Subcutaneous abdominal adipose tissue (tissue), 5 donors: ENCODE measurements at regions not wholly inside any gene's neighbourhood (a gene's known extent, or its start where the extent isn't known, plus 50 kb on each side); places are given as distances from the start of the nearest gene placed in this dataset.
"Not testable (repeated sequence)": the region's sequence is repeated elsewhere in the genome, so short reads cannot be mapped to it uniquely, and the experiment has no call there.

Experiments
- H3K27ac ChIP-seq: one replicate; pipeline ENCODE4 v1.7.0; 2013; ENCODE audit warnings: low read depth, mild to moderate bottlenecking, inconsistent platforms, low read length, moderate library complexity
- H3K27me3 ChIP-seq, 5 donors: one replicate each; pipeline ENCODE4 v1.7.0; 2013; ENCODE audit warnings: low read length in 5 of 5, inconsistent platforms in 1 of 5; ENCODE audit not compliant: control insufficient read depth in 5 of 5, insufficient read depth in 4 of 5
- H3K36me3 ChIP-seq, 5 donors: one replicate each; pipeline ENCODE4 v1.7.0; 2013; ENCODE audit warnings: low read length in 5 of 5; ENCODE audit not compliant: control insufficient read depth in 5 of 5, insufficient read depth in 5 of 5
- H3K4me1 ChIP-seq, 5 donors: one replicate each; pipeline ENCODE4 v1.7.0; 2013; ENCODE audit warnings: low read length in 5 of 5, mild to moderate bottlenecking in 3 of 5, moderate library complexity in 1 of 5; ENCODE audit not compliant: control insufficient read depth in 5 of 5, insufficient read depth in 5 of 5
- H3K4me3 ChIP-seq, 5 donors: one replicate each; pipeline ENCODE4 v1.7.0; 2013; ENCODE audit warnings: low read length in 5 of 5, low read depth in 1 of 5
- H3K9ac ChIP-seq, 5 donors: one replicate each; pipeline ENCODE4 v1.7.0; 2013; ENCODE audit warnings: low read length in 5 of 5, mild to moderate bottlenecking in 4 of 5, moderate library complexity in 3 of 5
- H3K9me3 ChIP-seq, 5 donors: one replicate each; pipeline ENCODE4 v1.7.0; 2013; ENCODE audit warnings: low read length in 5 of 5; ENCODE audit not compliant: control insufficient read depth in 5 of 5
- donor health status: healthy.
- donor health status: healthy.
- donor health status: healthy.
- donor health status: healthy.
- donor health status: healthy.

DNA sequence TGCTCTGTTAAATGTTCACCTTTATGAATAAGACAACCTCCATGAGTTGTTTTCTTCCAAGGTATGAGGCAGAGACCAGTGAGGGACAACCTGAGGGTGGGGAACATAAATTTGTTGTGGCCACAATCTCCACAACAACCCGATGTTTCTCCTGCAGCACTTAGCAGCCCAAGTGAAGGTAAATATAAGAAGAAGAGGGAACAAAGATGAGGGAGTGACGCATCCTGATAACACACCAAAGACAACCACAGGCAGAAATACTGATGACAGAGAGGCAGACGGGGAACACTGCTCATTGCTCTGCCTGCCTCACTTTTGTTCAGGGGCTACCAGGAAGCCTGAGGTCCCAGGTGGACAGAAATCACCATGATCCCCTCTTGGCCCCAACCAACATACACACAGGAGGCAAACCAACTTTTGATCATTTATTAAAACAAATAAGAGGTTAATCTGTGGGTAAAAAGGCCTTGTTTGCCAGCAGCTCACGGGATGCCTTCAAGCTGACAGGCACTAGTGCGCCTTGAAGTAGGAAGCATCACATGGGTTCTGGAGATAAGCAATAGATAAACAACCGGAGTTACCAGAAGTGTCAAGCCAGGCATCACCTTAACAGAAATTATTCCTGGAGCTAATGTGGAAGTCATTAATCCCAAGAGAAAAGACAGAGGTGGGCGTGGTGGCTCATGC, 104.9 kb upstream of the ALDH3B2 start:
- H3K4me1 ChIP-seq: not testable (repeated sequence)

DNA sequence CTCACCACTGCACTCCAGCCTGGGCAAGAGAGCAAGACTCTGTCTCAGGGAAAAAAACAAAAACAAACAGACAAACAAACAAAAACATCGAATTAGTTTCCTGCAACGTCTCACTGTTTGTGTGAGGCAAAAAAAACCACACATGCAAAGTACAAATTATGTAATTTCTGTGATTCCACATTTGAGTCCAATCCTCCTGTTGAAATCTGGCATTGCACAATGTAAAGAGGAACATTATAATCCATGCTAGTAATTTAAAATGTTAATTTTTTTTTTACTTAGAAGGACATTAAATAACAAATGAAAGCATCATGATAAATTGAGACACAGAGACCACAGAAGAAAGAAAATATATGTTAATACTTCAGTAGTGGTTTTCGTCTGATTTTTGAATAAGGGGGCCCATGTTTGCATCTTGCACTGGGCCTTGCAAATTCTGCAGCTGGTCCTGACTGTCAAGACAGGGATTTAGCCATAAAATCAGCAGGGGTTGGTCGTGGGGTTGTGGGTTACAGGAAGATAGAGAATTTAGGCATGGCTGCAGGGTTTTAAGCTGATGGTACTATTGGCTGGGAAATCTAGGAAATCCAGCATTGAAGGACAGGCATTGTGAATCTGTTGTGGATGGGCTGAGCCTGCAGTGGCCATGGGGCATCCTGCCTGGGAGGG, 102.6 kb upstream of the ALDH3B2 start:
- H3K9ac ChIP-seq: no peak overlapping the region
- peaks cover 0 to 6% (median 0%) of the 10 kb centered on the region in 5 donors for H3K27me3 ChIP-seq
- no peaks in the 10 kb centered on the region for H3K36me3 ChIP-seq
- H3K9me3 ChIP-seq: no peaks in the 10 kb centered on the region
- H3K4me1 ChIP-seq: peaks cover 0 to 4% (median 0%) of the 10 kb centered on the region in 5 donors
- H3K27ac ChIP-seq: no peak overlapping the region
- no peak overlapping the region for H3K4me3 ChIP-seq

More for the DNA sequence above, 104.9 kb upstream of the ALDH3B2 start:
- not testable (repeated sequence) for H3K4me3 ChIP-seq, H3K27me3 ChIP-seq, H3K36me3 ChIP-seq, H3K9me3 ChIP-seq, H3K9ac ChIP-seq, H3K27ac ChIP-seq

GRCh38 chr11:67774175-67774574, 99.8 kb upstream of the ALDH3B2 start:
- not testable (repeated sequence) for H3K9ac ChIP-seq, H3K36me3 ChIP-seq, H3K27ac ChIP-seq, H3K4me3 ChIP-seq, H3K4me1 ChIP-seq, H3K9me3 ChIP-seq, H3K27me3 ChIP-seq

DNA sequence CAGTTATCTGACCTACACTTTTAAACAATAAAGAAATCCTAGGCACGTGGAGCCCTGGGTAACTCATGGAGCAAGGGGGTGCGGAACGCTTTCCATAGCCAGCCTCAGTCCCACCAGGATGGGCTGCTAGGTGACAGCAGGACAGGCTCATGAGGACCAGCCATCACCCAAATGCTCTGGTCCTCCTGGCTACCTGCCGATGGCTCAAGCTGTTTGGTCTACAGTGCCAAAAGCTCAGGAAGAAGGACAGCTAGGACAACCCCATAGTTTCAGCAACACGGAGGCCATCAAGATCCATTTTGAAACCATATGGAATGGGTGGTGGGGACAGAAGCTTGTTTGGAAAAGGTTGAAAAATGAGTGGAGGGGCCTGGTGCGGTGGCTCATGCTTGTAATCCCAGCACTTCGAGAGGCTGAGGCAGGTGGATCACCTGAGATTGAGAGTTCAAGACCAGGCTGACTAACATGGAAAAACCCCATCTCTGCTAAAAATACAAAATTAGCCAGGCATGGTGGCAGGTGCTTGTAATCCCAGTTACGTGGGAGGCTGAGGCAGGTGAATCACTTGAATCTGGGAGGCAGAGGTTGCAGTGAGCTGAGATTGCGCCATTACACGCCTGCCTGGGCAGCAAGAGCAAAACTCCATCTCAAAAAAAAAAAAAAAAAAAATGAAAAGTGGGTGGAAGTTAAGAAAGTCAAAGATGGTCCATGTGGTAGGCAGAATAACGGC, 93.7 kb upstream of the ALDH3B2 start:
- H3K27me3 ChIP-seq, H3K9ac ChIP-seq, H3K27ac ChIP-seq, H3K4me3 ChIP-seq, H3K36me3 ChIP-seq, H3K9me3 ChIP-seq, H3K4me1 ChIP-seq: not testable (repeated sequence)

DNA sequence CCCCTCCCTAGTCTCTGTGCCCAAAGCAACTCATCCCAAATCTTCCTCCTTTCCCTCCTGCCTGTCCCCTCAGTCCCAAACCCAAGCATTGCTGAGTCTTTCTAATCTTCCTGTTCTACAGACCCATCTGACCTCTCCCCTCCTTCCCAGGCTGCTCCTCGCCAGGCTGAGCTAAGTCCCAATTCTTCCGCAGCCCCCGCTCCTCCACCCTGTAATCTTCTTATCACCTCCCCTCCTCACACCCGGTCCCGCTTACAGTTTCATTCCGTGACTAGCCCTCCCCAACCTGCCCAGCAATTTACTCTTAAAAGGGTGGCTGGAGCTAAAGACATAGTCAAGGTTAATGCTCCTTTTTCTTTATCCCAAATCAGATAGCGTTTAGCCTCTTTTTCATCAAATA, 86.8 kb upstream of the ALDH3B2 start:
- not testable (repeated sequence) for H3K9me3 ChIP-seq, H3K9ac ChIP-seq, H3K36me3 ChIP-seq, H3K27ac ChIP-seq, H3K4me3 ChIP-seq, H3K4me1 ChIP-seq, H3K27me3 ChIP-seq

DNA sequence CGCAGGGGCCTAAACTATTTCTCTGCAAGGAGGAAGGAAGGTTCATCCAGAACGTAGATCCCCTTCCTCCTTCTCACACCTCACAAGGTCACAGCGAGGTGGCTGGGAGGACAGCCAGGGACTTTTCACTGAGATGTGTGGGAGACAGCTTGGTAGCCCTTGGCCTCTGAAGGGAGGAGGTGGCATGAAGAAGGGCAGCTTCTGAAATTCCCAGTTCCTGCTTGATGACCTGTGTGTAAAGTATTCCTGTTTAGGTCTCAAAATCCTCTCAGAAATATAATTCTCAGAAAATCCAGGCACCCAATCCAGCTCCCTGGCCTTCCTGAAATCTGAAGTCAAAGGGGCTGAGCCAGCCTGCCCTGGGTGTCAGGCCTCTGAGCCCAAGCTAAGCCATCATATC, 84.9 kb upstream of the ALDH3B2 start:
- not testable (repeated sequence) for H3K9me3 ChIP-seq, H3K4me1 ChIP-seq, H3K36me3 ChIP-seq, H3K27me3 ChIP-seq, H3K4me3 ChIP-seq, H3K9ac ChIP-seq, H3K27ac ChIP-seq

DNA sequence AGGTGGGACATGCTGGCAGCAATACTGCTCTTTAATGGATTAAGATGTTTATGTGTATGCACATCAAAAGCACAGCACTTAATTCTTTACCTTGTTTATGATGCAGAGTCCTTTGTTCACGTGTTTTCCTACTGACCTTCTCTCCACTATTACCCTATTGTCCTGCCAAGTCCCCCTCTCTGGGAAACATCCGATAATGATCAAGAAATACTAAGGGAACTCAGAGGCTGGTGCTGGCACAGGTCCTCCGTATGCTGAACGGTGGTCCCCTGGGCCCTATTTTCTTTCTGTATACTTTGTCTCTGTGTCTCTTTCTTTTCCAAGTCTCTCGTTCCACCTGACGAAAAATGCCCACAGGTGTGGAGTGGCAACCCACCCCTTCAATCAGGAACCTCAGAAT, 84.0 kb upstream of the ALDH3B2 start:
- H3K27ac ChIP-seq: not testable (repeated sequence)

DNA sequence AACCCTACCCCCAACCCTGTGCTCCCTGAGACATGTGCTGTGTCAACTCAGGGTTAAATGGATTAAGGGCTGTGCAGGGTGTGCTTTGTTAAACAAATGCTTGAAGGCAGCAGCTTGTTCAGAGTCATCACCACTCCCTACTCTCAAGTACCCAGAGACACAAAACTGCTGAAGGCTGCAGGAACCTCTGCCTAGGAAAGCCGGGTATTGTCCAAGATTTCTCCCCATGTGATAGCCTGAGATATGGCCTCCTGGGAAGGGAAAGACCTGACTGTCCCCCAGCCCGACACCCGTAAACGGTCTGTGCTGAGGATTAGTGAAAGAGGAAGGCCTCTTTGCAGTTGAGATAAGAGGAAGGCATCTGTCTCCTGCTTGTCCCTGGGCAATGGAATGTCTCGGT, 83.6 kb upstream of the ALDH3B2 start:
- H3K36me3 ChIP-seq, H3K9ac ChIP-seq, H3K27me3 ChIP-seq, H3K4me1 ChIP-seq, H3K27ac ChIP-seq, H3K9me3 ChIP-seq, H3K4me3 ChIP-seq: not testable (repeated sequence)

More for the DNA sequence above, 84.0 kb upstream of the ALDH3B2 start:
- not testable (repeated sequence) for H3K27me3 ChIP-seq, H3K9me3 ChIP-seq, H3K4me3 ChIP-seq, H3K9ac ChIP-seq, H3K36me3 ChIP-seq, H3K4me1 ChIP-seq

GRCh38 chr11:67753820-67754219, 79.4 kb upstream of the ALDH3B2 start:
- not testable (repeated sequence) for H3K4me3 ChIP-seq, H3K9me3 ChIP-seq, H3K9ac ChIP-seq, H3K4me1 ChIP-seq, H3K36me3 ChIP-seq, H3K27ac ChIP-seq, H3K27me3 ChIP-seq

DNA sequence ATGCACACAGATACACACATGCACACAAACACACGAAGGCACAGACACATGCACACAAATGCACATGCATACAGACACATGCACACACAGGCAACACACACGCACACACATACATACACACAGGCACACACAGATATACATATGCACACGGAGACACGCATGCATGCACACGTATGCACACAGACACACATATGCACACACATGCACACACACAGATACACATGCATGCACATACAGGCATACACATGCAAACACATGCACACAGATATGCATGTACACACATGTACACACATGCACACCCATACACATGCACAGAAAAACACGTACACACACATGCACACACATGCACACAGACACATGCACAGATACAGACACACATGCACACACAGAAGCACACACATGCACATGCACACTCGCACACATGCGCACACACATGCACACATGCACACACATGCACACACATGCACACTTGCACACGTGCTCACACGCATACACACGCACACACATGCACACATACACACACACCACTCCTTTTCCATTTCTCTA, 70.8 kb upstream of the ALDH3B2 start:
- Histone ChIP-seq H3K9me3 (no peaks in the 10 kb centered on the region), H3K27me3 (no peaks in the 10 kb centered on the region)

More for the DNA sequence above, 70.8 kb upstream of the ALDH3B2 start:
- no peak overlapping the region for H3K9ac ChIP-seq
- H3K36me3 ChIP-seq: no peaks in the 10 kb centered on the region
- no peak overlapping the region for H3K27ac ChIP-seq
- no peak overlapping the region for H3K4me3 ChIP-seq
- H3K4me1 ChIP-seq: no peaks in the 10 kb centered on the region
